ENCODE measurements at regions not wholly inside any gene's neighbourhood (a gene's known extent, or its start where the extent isn't known, plus 50 kb on each side); places are given as distances from the start of the nearest gene placed in this dataset. TPM values are rescaled to one million over a fixed set of nuclear protein-coding genes. Genes with fewer than 3 reads are reported as not detected.

GRCh38 chr10:34869135-34869836 is 54.2 kb upstream of the PARD3 start:
- DNase-seq (ENCODE audit: low read depth): no peak
- TF ChIP-seq, protein P1, sequence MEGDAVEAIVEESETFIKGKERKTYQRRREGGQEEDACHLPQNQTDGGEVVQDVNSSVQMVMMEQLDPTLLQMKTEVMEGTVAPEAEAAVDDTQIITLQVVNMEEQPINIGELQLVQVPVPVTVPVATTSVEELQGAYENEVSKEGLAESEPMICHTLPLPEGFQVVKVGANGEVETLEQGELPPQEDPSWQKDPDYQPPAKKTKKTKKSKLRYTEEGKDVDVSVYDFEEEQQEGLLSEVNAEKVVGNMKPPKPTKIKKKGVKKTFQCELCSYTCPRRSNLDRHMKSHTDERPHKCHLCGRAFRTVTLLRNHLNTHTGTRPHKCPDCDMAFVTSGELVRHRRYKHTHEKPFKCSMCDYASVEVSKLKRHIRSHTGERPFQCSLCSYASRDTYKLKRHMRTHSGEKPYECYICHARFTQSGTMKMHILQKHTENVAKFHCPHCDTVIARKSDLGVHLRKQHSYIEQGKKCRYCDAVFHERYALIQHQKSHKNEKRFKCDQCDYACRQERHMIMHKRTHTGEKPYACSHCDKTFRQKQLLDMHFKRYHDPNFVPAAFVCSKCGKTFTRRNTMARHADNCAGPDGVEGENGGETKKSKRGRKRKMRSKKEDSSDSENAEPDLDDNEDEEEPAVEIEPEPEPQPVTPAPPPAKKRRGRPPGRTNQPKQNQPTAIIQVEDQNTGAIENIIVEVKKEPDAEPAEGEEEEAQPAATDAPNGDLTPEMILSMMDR (IDR thresholded peaks at IDR 0.05; ENCODE audit: insufficient read depth, low read depth, low read length): no peak
- H3K4me3 ChIP-seq (ENCODE audit: low read depth, low read length): no peak overlapping the region

DNA sequence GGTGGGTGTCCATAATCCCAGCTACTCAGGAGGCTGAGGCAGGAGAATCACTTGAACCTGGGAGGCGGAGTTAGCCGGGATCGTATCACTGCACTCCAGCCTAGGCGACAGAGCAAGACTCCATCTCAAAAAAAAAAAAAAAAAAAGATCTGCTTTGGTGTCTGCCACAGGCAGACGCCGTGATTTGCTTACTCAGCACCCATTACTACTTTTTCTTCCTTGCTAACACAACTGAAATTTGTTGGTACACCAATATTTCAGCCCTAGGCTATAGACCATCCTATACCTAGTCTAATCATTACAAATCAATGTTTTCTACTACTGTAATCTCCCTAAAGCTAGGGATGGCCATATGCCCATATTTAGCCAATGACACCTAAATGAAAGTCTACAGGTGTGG is 53.5 kb upstream of the PARD3 start:
- TF ChIP-seq, protein P1 (IDR thresholded peaks at IDR 0.05; ENCODE audit: insufficient read depth, low read depth, low read length): no peak

GRCh38 chr10:34866848-34867247 is 51.8 kb upstream of the PARD3 start:
- TF ChIP-seq, protein P1 (IDR thresholded peaks at IDR 0.05; ENCODE audit: insufficient read depth, low read depth, low read length): no peak
- DNase-seq (ENCODE audit: low read depth): no peak
- no peak overlapping the region for H3K4me3 ChIP-seq (ENCODE audit: low read depth, low read length)

More for the DNA sequence above, 53.5 kb upstream of the PARD3 start:
- no peak for DNase-seq (ENCODE audit: low read depth)
- H3K4me3 ChIP-seq (ENCODE audit: low read depth, low read length): no peak overlapping the region

Small RNA genes lying in the stretch of these regions (small RNA-seq; reads per million reads assigned to genes)
- gene RNU6-193P (not detected), gene RNU6-847P (not detected), gene SS18L2P1 (not detected)

All from fibroblast of villous mesenchyme (primary cell).